Esophagus muscularis mucosa (tissue), 3 donors: ENCODE measurements at regions not wholly inside any gene's neighbourhood (a gene's known extent, or its start where the extent isn't known, plus 50 kb on each side); places are given as distances from the start of the nearest gene placed in this dataset.

Experiments used
- POLR2A ChIP-seq: fragments of 450-650 bp; IDR thresholded peaks from one replicate; pipeline ENCODE4 v1.6.1; 2017; ENCODE audit warnings: antibody characterized with exemption, moderate library complexity, mild to moderate bottlenecking, low read depth
- POLR2AphosphoS5 ChIP-seq, 2 donors: sonication (generic); formaldehyde crosslinking; IDR thresholded peaks; one replicate each; pipeline ENCODE4 v1.6.1; 2017; ENCODE audit warnings: antibody characterized with exemption in 2 of 2
- TF ChIP-seq, protein P1 (sequence below), 3 experiments: fragments of 200-600 bp in 2 of 3; fragments of 450-650 bp in 1 of 3; sonication (generic) in 2 of 3; IDR thresholded peaks; one replicate each; pipeline ENCODE4 v1.5.1; 2017 to 2019; ENCODE audit warnings: antibody characterized with exemption in 3 of 3, mild to moderate bottlenecking in 2 of 3, moderate library complexity in 1 of 3

DNA sequence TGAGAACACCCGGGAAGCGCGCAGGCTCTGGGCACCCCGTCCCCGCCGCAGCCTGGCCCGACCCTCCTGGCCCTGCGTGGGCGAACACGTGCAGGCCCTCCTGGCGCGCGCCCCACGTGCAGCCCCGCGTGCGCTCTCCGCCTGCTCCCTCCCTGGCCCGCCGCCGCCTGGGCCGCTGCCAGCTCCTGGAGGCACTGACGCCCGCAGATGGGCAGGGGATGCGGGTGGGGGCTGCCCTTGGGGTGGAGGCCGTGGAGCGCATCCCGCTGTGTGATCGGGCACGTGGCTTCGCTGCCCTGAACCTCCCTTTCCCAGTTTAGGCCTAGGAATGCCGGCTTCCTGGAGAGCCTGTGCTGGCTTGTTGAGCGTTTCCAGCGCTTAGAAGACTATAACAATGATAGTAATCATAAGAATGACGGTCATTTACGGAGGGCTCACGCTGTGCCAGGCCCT is 104.6 kb upstream of the SLC6A6 start:
- TF ChIP-seq POLR2AphosphoS5 (IDR thresholded peaks at IDR 0.05) = peak; percentile 49 to 62
- no peak for TF ChIP-seq POLR2A
- TF ChIP-seq, protein P1, sequence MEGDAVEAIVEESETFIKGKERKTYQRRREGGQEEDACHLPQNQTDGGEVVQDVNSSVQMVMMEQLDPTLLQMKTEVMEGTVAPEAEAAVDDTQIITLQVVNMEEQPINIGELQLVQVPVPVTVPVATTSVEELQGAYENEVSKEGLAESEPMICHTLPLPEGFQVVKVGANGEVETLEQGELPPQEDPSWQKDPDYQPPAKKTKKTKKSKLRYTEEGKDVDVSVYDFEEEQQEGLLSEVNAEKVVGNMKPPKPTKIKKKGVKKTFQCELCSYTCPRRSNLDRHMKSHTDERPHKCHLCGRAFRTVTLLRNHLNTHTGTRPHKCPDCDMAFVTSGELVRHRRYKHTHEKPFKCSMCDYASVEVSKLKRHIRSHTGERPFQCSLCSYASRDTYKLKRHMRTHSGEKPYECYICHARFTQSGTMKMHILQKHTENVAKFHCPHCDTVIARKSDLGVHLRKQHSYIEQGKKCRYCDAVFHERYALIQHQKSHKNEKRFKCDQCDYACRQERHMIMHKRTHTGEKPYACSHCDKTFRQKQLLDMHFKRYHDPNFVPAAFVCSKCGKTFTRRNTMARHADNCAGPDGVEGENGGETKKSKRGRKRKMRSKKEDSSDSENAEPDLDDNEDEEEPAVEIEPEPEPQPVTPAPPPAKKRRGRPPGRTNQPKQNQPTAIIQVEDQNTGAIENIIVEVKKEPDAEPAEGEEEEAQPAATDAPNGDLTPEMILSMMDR (IDR thresholded peaks at IDR 0.05) = no peak
